BJ (cell line): ENCODE measurements at regions not wholly inside any gene's neighbourhood (a gene's known extent, or its start where the extent isn't known, plus 50 kb on each side); places are given as distances from the start of the nearest gene placed in this dataset.
"Not testable (repeated sequence)": the region's sequence is repeated elsewhere in the genome, so short reads cannot be mapped to it uniquely, and the experiment has no call there.

Experiments
- CTCF ChIA-PET: fragments of 350-600 bp; formaldehyde crosslinking; extraction: SDS; loops from one replicate; lab custom pipeline; 2021; ENCODE audit warnings: antibody characterized with exemption, inconsistent platforms; lab: Yijun Ruan, JAX
- POLR2A ChIA-PET: fragments of 300-600 bp; sonication (Branson Sonifier 250); formaldehyde crosslinking; extraction: SDS; loops from one replicate; lab custom pipeline; 2021; ENCODE audit warnings: antibody characterized with exemption; lab: Charles Lee
- DNase-seq: peaks from one replicate; pipeline ENCODE4 v3.0.0-alpha.2; 2011; ENCODE audit warnings: low read depth
- H3K27me3 ChIP-seq: 2 replicates; pipeline ENCODE4 v1.6.0; 2011; ENCODE audit warnings: low read length; ENCODE audit not compliant: control insufficient read depth, insufficient read depth
- H3K36me3 ChIP-seq: 2 replicates; pipeline ENCODE4 v1.5.1; 2011; ENCODE audit warnings: low read length; ENCODE audit not compliant: control insufficient read depth, insufficient read depth
- H3K4me3 ChIP-seq: 2 replicates; pipeline ENCODE4 v1.5.1; 2011; ENCODE audit warnings: low read depth, mild to moderate bottlenecking, control low read depth, low read length
- TF ChIP-seq, protein P1 (sequence below): IDR thresholded peaks from 2 replicates; pipeline ENCODE4 v1.5.1; 2011; ENCODE audit warnings: low read depth, mild to moderate bottlenecking, control low read depth, inconsistent platforms, low read length, moderate library complexity; ENCODE audit not compliant: insufficient read depth

DNA sequence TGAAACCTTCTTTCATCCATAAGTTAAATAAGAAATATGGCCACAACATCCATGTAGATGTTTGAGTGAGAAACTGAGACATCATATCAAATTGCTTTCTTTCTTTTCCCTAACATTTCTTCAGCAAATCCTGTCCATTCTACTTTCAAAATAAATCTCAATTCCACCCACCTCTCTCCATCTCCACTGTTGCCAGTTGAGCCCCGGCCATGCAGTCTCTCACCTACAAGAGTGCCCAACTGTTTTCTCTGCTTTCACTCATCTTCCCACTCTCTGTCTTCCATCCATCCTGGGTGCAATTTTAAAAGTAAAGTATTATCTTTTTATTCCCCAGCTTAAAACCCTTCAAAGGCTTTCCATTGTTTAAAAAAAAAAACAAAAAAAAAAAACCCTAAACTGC, 260.4 kb downstream of the DEPDC1B start:
- TF ChIP-seq, protein P1, sequence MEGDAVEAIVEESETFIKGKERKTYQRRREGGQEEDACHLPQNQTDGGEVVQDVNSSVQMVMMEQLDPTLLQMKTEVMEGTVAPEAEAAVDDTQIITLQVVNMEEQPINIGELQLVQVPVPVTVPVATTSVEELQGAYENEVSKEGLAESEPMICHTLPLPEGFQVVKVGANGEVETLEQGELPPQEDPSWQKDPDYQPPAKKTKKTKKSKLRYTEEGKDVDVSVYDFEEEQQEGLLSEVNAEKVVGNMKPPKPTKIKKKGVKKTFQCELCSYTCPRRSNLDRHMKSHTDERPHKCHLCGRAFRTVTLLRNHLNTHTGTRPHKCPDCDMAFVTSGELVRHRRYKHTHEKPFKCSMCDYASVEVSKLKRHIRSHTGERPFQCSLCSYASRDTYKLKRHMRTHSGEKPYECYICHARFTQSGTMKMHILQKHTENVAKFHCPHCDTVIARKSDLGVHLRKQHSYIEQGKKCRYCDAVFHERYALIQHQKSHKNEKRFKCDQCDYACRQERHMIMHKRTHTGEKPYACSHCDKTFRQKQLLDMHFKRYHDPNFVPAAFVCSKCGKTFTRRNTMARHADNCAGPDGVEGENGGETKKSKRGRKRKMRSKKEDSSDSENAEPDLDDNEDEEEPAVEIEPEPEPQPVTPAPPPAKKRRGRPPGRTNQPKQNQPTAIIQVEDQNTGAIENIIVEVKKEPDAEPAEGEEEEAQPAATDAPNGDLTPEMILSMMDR = no peak
- POLR2A ChIA-PET = no interaction called here
- CTCF ChIA-PET = no interaction called here
- Histone ChIP-seq H3K36me3 (no peaks in the 10 kb centered on the region), H3K4me3 (no peak overlapping the region), H3K27me3 (no peaks in the 10 kb centered on the region)
- DNase-seq = no peak

GRCh38 chr5:60437308-60437707, 262.7 kb downstream of the DEPDC1B start:
- ChIA-PET POLR2A (no interaction called here), CTCF (no interaction called here)
- TF ChIP-seq, protein P1 = no peak
- H3K36me3 ChIP-seq = no peaks in the 10 kb centered on the region
- no peak overlapping the region for H3K4me3 ChIP-seq
- DNase-seq = no peak
- no peaks in the 10 kb centered on the region for H3K27me3 ChIP-seq

DNA sequence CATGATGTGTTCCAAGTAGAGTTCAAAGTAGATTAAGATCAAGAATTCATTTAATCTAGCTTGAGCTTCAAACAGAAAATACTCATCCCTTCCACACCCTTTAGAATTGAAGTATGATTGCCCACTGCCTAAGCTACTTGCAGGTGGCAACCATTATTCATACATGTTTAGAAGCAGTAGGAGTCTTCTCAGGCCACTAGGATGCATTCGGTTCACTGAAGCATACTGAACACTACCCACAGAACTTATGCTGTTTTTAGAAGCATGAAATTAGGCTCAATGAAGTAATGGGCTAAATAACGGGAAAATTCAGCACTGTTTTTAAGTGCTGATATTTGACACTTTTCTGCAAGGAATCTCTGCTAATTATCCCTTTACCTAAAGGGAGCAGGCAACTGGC, 263.4 kb downstream of the DEPDC1B start:
- DNase-seq = no peak
- CTCF ChIA-PET = no interaction called here
- Histone ChIP-seq H3K36me3 (no peaks in the 10 kb centered on the region), H3K27me3 (no peaks in the 10 kb centered on the region), H3K4me3 (no peak overlapping the region)
- POLR2A ChIA-PET = no interaction called here
- TF ChIP-seq, protein P1 = no peak

GRCh38 chr5:60435808-60436207, 264.2 kb downstream of the DEPDC1B start:
- Histone ChIP-seq H3K4me3 (no peak overlapping the region), H3K36me3 (no peaks in the 10 kb centered on the region), H3K27me3 (no peaks in the 10 kb centered on the region)
- ChIA-PET CTCF (interaction anchor here (1.0 kb wide), 1 partner anchor 9 kb away, joined by 4 read pairs; no protein-coding TSS in a partner anchor), POLR2A (no interaction called here)
- no peak for DNase-seq
- TF ChIP-seq, protein P1 = no peak

DNA sequence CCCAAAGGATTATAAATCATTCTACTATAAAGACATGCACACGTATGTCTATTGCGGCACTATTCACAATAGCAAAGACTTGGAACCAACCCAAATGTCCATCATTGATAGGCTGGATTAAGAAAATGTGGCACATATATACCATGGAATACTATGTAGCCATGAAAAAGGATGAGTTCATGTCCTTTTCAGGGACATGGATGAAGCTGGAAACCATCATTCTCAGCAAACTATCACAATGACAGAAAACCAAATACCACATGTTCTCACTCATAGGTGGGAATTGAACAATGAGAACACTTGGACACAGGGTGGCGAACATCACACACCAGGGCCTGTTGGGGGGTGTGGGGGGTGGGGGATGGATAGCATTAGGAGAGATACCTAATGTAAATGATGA, 273.8 kb downstream of the DEPDC1B start:
- CTCF ChIA-PET, H3K36me3 ChIP-seq, POLR2A ChIA-PET, H3K27me3 ChIP-seq, H3K4me3 ChIP-seq, DNase-seq: not testable (repeated sequence)

- H3K4me3 ChIP-seq, DNase-seq, H3K36me3 ChIP-seq, H3K27me3 ChIP-seq, CTCF ChIA-PET, POLR2A ChIA-PET: not testable (repeated sequence)
Measured at GRCh38 chr5:60420773-60421172, 279.2 kb downstream of the DEPDC1B start.
